GM12878 (cell line): ENCODE measurements at regions not wholly inside any gene's neighbourhood (a gene's known extent, or its start where the extent isn't known, plus 50 kb on each side); places are given as distances from the start of the nearest gene placed in this dataset.

Experiments
- ATAC-seq: fragments of 200-7000 bp; cut with Tn5 transposase; 3 replicates; pipeline ENCODE4 v1.9.1; 2020; ENCODE audit warnings: mild to moderate bottlenecking, moderate library complexity
- BruUV-seq: library from RNA; stranded (reverse); fragments of 400-500 nt; replicated peaks from 2 replicates; lab custom pipeline; 2021; lab: Mats Ljungman, UMichigan
- CTCF ChIA-PET: fragments of 300-600 bp; sonication (Branson Sonifier 250); formaldehyde crosslinking; extraction: SDS; loops from one replicate; lab custom pipeline; 2021; ENCODE audit warnings: inconsistent platforms; lab: Yijun Ruan, JAX
- POLR2A ChIA-PET: fragments of 350-600 bp; formaldehyde crosslinking; extraction: SDS; loops from one replicate; lab custom pipeline; 2021; ENCODE audit warnings: inconsistent platforms; lab: Charles Lee
- RAD21 ChIA-PET: fragments of 300-600 bp; sonication (Branson Sonifier 250); formaldehyde crosslinking; loops from one replicate; lab custom pipeline; 2023; ENCODE audit warnings: antibody characterized with exemption; ENCODE audit not compliant: unreplicated experiment; lab: Charles Lee
- SMC1A ChIA-PET: fragments of 300-600 bp; sonication (Branson Sonifier 250); formaldehyde crosslinking; loops from one replicate; lab custom pipeline; 2023; ENCODE audit not compliant: unreplicated experiment, uncharacterized antibody; lab: Charles Lee
- DNase-seq: peaks from one replicate; pipeline ENCODE4 v3.0.0-alpha.2; 2011; ENCODE audit warnings: low read depth, low spot score
- FAIRE-seq: peaks from 3 replicates; lab custom pipeline; 2011; peaks lifted over from hg19 to GRCh38; lab: Jason Lieb, UNC
- H2AFZ ChIP-seq: 2 replicates; pipeline ENCODE4 v1.6.0; 2011; ENCODE audit warnings: low read depth, low read length, control low read depth; ENCODE audit not compliant: control insufficient read depth
- H3K27ac ChIP-seq: 2 replicates; pipeline ENCODE4 v1.5.1; 2011; ENCODE audit warnings: control low read depth; ENCODE audit not compliant: control insufficient read depth, insufficient read depth
- H3K27me3 ChIP-seq, 2 experiments: replicated peaks in 1 of 2; 2 replicates each; pipeline versions ENCODE4 v1.6.0 to v1.6.1; 2011; ENCODE audit warnings: low read length in 1 of 2; ENCODE audit not compliant: control insufficient read depth in 2 of 2, insufficient read depth in 2 of 2
- H3K36me3 ChIP-seq, 2 experiments: 2 replicates each; pipeline ENCODE4 v1.5.1; 2011; ENCODE audit warnings: low read length in 1 of 2; ENCODE audit not compliant: control insufficient read depth in 2 of 2, insufficient read depth in 2 of 2
- H3K4me1 ChIP-seq: 2 replicates; pipeline ENCODE4 v1.6.1; 2011; ENCODE audit warnings: mild to moderate bottlenecking, low read length, moderate library complexity, mixed read lengths; ENCODE audit not compliant: control insufficient read depth, insufficient read depth
- H3K4me2 ChIP-seq: 2 replicates; pipeline ENCODE4 v1.6.0; 2011; ENCODE audit warnings: control low read depth; ENCODE audit not compliant: control insufficient read depth, insufficient read depth
- H3K4me3 ChIP-seq: fragments of 200-600 bp; sonication (generic); 2 replicates; pipeline ENCODE4 v1.5.1; 2016
- H3K79me2 ChIP-seq: 2 replicates; pipeline ENCODE4 v1.6.0; 2011; ENCODE audit warnings: low read length; ENCODE audit not compliant: control insufficient read depth, insufficient read depth
- H3K9ac ChIP-seq: 2 replicates; pipeline ENCODE4 v1.8.0; 2011; ENCODE audit warnings: low read length, control low read depth, mixed read lengths; ENCODE audit not compliant: control insufficient read depth, insufficient read depth
- H3K9me3 ChIP-seq: replicated peaks from 3 replicates; pipeline ENCODE4 v1.5.1; 2011; ENCODE audit warnings: mild to moderate bottlenecking, low read length; ENCODE audit not compliant: control insufficient read depth, insufficient read depth
- H4K20me1 ChIP-seq: 2 replicates; pipeline ENCODE4 v1.6.0; 2011; ENCODE audit not compliant: control insufficient read depth, insufficient read depth
- CBX3 ChIP-seq: fragments of 200-600 bp; sonication (generic); IDR thresholded peaks from 2 replicates; pipeline ENCODE4 v1.6.1; 2016; ENCODE audit warnings: low read depth, borderline replicate concordance
- NFYA ChIP-seq: IDR thresholded peaks from 2 replicates; pipeline ENCODE4 v1.6.1; 2011; ENCODE audit warnings: low read depth, mild to moderate bottlenecking, low read length, improper control_type of control experiment, borderline replicate concordance
- NR2C1 ChIP-seq: fragments of 450-650 bp; IDR thresholded peaks from 2 replicates; pipeline ENCODE4 v1.6.1; 2017; ENCODE audit warnings: antibody characterized with exemption, mild to moderate bottlenecking, moderate library complexity
- ZSCAN29 ChIP-seq: fragments of 450-650 bp; IDR thresholded peaks from 2 replicates; pipeline ENCODE4 v1.6.1; 2017; ENCODE audit warnings: mild to moderate bottlenecking, moderate library complexity
- WGBS: methylation state at CpG from one replicate; pipeline ENCODE4 v1.1.6; 2016; ENCODE audit warnings: low lambda C conversion rate; ENCODE audit not compliant: insufficient replicate concordance, insufficient coverage; ENCODE audit errors: missing lambda C conversion rate; 5-methylcytosine and 5-hydroxymethylcytosine counted together
- in situ Hi-C: fragments of 300-500 bp; cut with MboI; formaldehyde crosslinking; loops from 9 replicates; pipeline ENCODE4 v1.14.3; 2018; ENCODE audit warnings: mixed read lengths
- intact Hi-C: fragments of 100-400 bp; cut with micrococcal nuclease; formaldehyde crosslinking; loops from one replicate; pipeline ENCODE4 v1.14.2; 2022; ENCODE audit not compliant: unreplicated experiment

GRCh38 chr13:56457535-56458190 lies 683.1 kb upstream of the PRR20A start:
- TF ChIP-seq NFYA (no peak), CBX3 (no peak)
- whole genome bisulfite sequencing: 19% methylated on average over 7 of the region's 7 CpGs
- Histone ChIP-seq H3K27ac (no peak overlapping the region), H4K20me1 (no peaks in the 10 kb centered on the region), H3K79me2 (no peaks in the 10 kb centered on the region), H3K4me3 (no peak overlapping the region), H3K9me3 (no peaks in the 10 kb centered on the region), H3K27me3 (no peaks in the 10 kb centered on the region), H3K4me2 (no peak overlapping the region), H3K4me1 (no peaks in the 10 kb centered on the region), H2AFZ (no peak overlapping the region), H3K36me3 (no peaks in the 10 kb centered on the region), H3K9ac (no peak overlapping the region)
- no peak for FAIRE-seq
- ChIA-PET CTCF (interaction anchor here (0.9 kb wide), 1 partner anchor 10 kb away, joined by 3 read pairs; no protein-coding TSS in a partner anchor), POLR2A (no interaction called here), RAD21 (no interaction called here), SMC1A (no interaction called here)
- intact Hi-C loops (no loop called here), in situ Hi-C loops (no loop called here)
- BruUV-seq: no TSS peak
- no peak for ATAC-seq
- DNase-seq: no peak

GRCh38 chr13:56459286-56459685 lies 681.4 kb upstream of the PRR20A start:
- Histone ChIP-seq H3K4me1 (no peaks in the 10 kb centered on the region), H3K36me3 (no peaks in the 10 kb centered on the region), H3K79me2 (no peaks in the 10 kb centered on the region), H3K27me3 (no peaks in the 10 kb centered on the region), H3K4me3 (no peak overlapping the region), H3K9ac (no peak overlapping the region), H3K4me2 (no peak overlapping the region), H2AFZ (no peak overlapping the region), H3K9me3 (no peaks in the 10 kb centered on the region), H3K27ac (no peak overlapping the region), H4K20me1 (no peaks in the 10 kb centered on the region)
- BruUV-seq: no TSS peak
- WGBS: 4% methylated on average over 1 of the region's 1 CpG
- DNase-seq (no peak), FAIRE-seq (no peak), ATAC-seq (no peak)
- ChIA-PET SMC1A (no interaction called here), POLR2A (no interaction called here), RAD21 (no interaction called here), CTCF (no interaction called here)
- in situ Hi-C loops (no loop called here), intact Hi-C loops (no loop called here)
- no peak for TF ChIP-seq NR2C1
- no peak for TF ChIP-seq ZSCAN29
- TF ChIP-seq NFYA: no peak
